HG03558 (cell line): ENCODE measurements at regions not wholly inside any gene's neighbourhood (a gene's known extent, or its start where the extent isn't known, plus 50 kb on each side); places are given as distances from the start of the nearest gene placed in this dataset.
A peak's percentile ranks its signal among the peaks of the same experiment; 100 is the strongest.
"Not testable (repeated sequence)": the region's sequence is repeated elsewhere in the genome, so short reads cannot be mapped to it uniquely, and the experiment has no call there.

Experiments
- ATAC-seq: cut with Tn5 transposase; IDR thresholded peaks from one replicate; pipeline ENCODE4 v1.9.1; 2021; ENCODE audit warnings: moderate number of reproducible peaks; ENCODE audit not compliant: unreplicated experiment; ENCODE audit errors: extremely low read depth

DNA sequence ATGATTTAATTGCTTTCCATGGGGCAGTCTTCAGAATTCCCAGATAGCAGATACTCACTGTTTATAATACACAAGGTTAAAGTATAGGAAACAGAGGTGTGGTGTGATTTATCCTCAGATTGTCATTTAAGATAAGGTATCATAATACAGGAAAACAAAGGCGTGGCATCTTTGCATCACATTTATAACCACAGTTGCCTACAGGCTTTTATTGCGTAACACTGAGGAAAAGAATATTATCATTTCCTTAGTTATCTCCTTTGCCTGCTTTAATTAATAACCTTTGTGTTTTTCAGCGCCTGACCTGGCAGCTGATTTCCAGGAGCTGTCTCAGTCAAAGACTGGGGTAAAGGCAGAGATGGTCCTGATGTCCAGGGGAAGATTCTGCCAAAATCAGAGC, 68.8 kb downstream of the SSX7 start:
- ATAC-seq, result no peak

DNA sequence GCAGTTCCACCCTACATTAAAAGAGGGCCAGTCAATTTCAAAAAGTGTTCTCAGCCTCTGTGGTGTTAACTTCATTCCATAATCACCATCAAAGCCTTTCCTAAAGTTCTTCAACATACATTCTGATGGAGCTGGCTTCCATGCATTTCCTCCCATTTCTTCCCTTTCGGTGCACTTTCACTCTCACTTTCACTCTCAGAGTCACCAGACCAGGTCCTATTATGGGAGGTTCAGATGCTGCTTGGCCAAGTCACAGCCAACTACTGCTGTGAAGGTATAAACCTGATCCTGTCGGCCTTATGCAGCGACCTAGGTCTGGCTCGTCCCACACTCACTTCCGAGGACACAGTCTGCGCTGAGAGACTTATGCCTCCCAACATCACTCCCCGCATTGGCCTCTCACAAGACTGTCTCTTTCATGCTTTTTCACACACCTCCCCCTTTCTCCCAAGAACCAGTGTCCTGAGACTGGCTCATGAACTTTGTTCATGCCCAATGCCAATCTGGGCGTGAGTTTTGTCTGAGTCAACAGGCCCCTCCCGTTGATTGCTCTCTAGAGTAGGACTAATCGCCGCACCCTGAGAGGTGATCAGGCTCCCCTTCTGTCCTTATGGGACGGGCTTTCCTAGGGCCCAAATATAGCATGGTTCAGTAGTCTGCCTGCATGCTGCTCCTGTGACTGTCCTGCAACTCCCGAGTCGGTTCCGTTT, 60.8 kb upstream of the XAGE1B start:
- ATAC-seq, result no peak

DNA sequence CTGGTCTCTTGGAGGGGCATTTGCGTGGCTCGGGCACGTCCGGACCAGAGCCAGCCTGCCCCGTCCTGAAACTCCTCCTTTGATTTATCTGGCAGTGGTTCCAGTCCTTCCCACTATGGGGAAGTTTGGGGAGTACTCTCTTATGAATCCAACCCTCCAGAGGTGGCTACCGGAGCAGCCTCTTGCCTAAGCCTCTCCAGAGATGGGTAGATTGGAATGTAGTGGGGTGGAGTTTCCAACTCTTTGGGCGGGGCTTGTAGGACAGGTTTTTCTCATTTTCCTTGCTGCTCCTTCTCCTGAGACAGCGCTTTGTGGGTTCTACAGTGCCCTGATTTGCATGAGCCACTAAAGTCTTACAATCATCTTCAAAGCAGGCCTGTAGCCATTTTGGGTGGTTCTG, 60.1 kb upstream of the XAGE1B start:
- ATAC-seq, result no peak

DNA sequence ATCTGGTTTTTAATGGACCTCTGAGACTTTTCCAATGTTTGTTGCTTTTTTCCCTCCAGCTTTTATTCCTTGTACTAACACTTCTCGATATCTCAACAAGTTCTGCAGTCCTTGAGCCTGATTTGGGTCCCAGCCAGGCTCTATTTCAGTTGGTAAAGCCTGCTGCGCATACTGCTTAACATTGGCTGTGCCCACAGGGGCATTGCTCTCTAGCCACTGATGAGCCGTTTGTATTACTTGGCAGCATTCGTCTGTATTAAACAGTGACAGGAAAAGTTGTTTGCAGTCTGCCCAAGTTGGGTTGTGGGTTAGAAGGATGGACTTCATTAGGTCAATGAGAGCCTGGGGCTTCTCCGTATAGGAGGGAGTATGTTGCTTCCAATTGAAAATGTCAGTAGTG, 59.6 kb upstream of the XAGE1B start:
- ATAC-seq, result no peak

DNA sequence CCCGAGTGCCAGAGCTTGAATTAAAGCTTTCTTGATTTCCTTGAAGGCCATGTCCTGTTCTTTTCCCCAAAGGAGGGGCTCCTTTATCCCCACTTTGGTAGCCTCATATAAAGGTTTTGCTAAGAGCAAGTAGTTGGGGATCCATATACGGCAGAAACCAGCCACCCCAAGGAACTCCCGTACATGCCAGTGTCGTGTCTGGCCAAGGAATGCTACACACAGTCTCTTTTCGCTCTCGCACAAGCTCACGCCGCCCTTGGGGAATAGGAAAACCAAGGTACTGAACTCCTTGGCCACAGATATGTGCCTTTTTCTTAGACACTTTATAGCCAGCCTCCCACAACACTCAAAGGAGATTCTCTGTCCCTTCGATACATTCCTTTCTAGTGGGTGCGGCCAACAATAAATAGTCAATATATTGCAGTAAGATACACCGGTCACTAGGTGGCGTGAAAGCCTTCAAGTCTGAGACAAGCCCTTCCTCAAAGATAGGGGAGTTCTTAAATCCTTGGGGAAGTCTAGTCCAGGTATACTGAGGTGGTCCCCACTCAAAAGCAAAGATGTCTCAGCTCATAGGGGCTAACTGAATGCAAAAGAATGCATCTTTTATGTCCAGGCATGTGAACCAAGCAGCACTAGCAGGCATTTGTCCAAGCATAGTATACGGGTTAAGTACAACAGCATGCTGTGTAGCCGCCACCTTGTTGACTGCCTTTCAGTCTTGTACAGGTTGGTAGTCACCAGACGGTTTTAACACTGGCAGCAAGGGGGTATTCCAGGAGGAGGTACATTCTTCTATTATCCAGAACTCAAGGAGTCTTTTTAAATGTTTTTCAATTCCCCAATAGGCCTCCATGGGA, 57.8 kb upstream of the XAGE1B start:
- peak; percentile 62 for ATAC-seq

DNA sequence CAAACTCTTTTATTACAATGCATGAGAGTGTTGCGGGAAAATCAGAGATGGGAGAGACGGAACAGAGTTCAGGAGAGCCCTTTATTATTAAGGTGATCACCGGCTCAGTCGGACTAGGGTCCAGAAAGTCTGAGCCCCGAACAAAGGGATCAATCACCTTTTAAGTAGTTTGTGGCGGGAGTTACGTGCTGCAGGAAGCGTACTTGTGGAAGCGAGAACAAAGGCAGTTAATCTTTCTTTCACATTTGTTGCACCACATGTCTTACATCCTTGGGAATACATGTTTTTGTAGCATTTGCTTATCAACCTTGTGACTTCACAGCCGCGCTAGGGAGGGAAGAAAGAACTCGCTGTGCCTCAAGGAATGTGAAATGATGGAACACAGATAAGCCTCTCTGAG, 51.3 kb upstream of the XAGE1B start:
- not testable (repeated sequence) for ATAC-seq
